ENCODE measurements at regions not wholly inside any gene's neighbourhood (a gene's known extent, or its start where the extent isn't known, plus 50 kb on each side); places are given as distances from the start of the nearest gene placed in this dataset.

GRCh38 chr15:72887376-72887775, 103.8 kb upstream of the ADPGK start:
- no peak for TF ChIP-seq ELF4 (IDR thresholded peaks at IDR 0.05)
- DNase-seq (ENCODE audit: extremely low spot score) = no peak
- ChIA-PET CTCF (no interaction called here), POLR2A (no interaction called here)

GRCh38 chr15:72884311-72884710, 100.8 kb upstream of the ADPGK start:
- ChIA-PET CTCF (interaction anchor here (1.3 kb wide), 1 partner anchor 31 kb away, joined by 3 read pairs; no protein-coding TSS in a partner anchor), POLR2A (no interaction called here)
- TF ChIP-seq CTBP1 (IDR thresholded peaks at IDR 0.05; ENCODE audit: borderline replicate concordance) (no peak), TARDBP (IDR thresholded peaks at IDR 0.05) (no peak), ZNF384 (IDR thresholded peaks at IDR 0.05) (no peak), BHLHE40 (IDR thresholded peaks at IDR 0.05; ENCODE audit: borderline replicate concordance) (no peak), NFRKB (IDR thresholded peaks at IDR 0.05) (no peak)
- no peak for DNase-seq (ENCODE audit: extremely low spot score)

- CTCF ChIA-PET = interaction anchor here (1.1 kb wide), 1 partner anchor 10 kb away, joined by 3 read pairs; no protein-coding TSS in a partner anchor
- POLR2A ChIA-PET = no interaction called here
- TF ChIP-seq CTBP1 (IDR thresholded peaks at IDR 0.05; ENCODE audit: borderline replicate concordance) (no peak), PKNOX1 (IDR thresholded peaks at IDR 0.05) (no peak), NFRKB (IDR thresholded peaks at IDR 0.05) (no peak), FOXA1 (IDR thresholded peaks at IDR 0.05) (no peak), LEF1 (IDR thresholded peaks at IDR 0.05; ENCODE audit: borderline replicate concordance) (no peak), L3MBTL2 (conservative IDR thresholded peaks at IDR 0.05) (no peak), ARNT (IDR thresholded peaks at IDR 0.05) (no peak), TARDBP (IDR thresholded peaks at IDR 0.05) (no peak), ZNF384 (IDR thresholded peaks at IDR 0.05) (no peak), FOXK2 (IDR thresholded peaks at IDR 0.05) (no peak)
- DNase-seq (ENCODE audit: extremely low spot score) = no peak
These were observed 90.0 kb upstream of the ADPGK start for GRCh38 chr15:72873379-72874233.

- DNase-seq (ENCODE audit: extremely low spot score) = no peak
- no peak for TF ChIP-seq FOXK2 (IDR thresholded peaks at IDR 0.05)
- no peak for TF ChIP-seq CTBP1 (IDR thresholded peaks at IDR 0.05; ENCODE audit: borderline replicate concordance)
- no peak for TF ChIP-seq HDGF (IDR thresholded peaks at IDR 0.05; ENCODE audit: borderline replicate concordance)
- no peak for TF ChIP-seq SUZ12 (IDR thresholded peaks at IDR 0.05)
- no peak for TF ChIP-seq FOXA1 (IDR thresholded peaks at IDR 0.05)
- ChIA-PET CTCF (no interaction called here), POLR2A (no interaction called here)
These were observed 88.7 kb upstream of the ADPGK start for GRCh38 chr15:72872066-72872845.

- DNase-seq (ENCODE audit: extremely low spot score) = no peak
- ChIA-PET POLR2A (no interaction called here), CTCF (interaction anchor here (0.5 kb wide), 1 partner anchor 215 kb away, joined by 5 read pairs; no protein-coding TSS in a partner anchor)
- no peak for TF ChIP-seq SUZ12 (IDR thresholded peaks at IDR 0.05)
- TF ChIP-seq HDGF (IDR thresholded peaks at IDR 0.05; ENCODE audit: borderline replicate concordance) = no peak
- TF ChIP-seq BHLHE40 (IDR thresholded peaks at IDR 0.05; ENCODE audit: borderline replicate concordance) = no peak
- TF ChIP-seq TARDBP (IDR thresholded peaks at IDR 0.05) = no peak
- no peak for TF ChIP-seq ELF4 (IDR thresholded peaks at IDR 0.05)
- no peak for TF ChIP-seq FOXA1 (IDR thresholded peaks at IDR 0.05)
- no peak for TF ChIP-seq FOXK2 (IDR thresholded peaks at IDR 0.05)
These were observed 83.5 kb upstream of the ADPGK start for GRCh38 chr15:72866866-72867616.

- ChIA-PET POLR2A (interaction anchor here (0.6 kb wide), 1 partner anchor 68 kb away, joined by 3 read pairs; no protein-coding TSS in a partner anchor), CTCF (interaction anchor here (0.5 kb wide), 1 partner anchor 216 kb away, joined by 5 read pairs; no protein-coding TSS in a partner anchor)
- no peak for DNase-seq (ENCODE audit: extremely low spot score)
- no peak for TF ChIP-seq ZNF384 (IDR thresholded peaks at IDR 0.05)
- TF ChIP-seq ARNT (IDR thresholded peaks at IDR 0.05) = no peak
These were observed 82.6 kb upstream of the ADPGK start for GRCh38 chr15:72866182-72866581.

GRCh38 chr15:72865486-72865885, 81.9 kb upstream of the ADPGK start:
- TF ChIP-seq PKNOX1 (IDR thresholded peaks at IDR 0.05) (no peak), LEF1 (IDR thresholded peaks at IDR 0.05; ENCODE audit: borderline replicate concordance) (no peak), L3MBTL2 (conservative IDR thresholded peaks at IDR 0.05) (0 out of 2 replicates have a peak, but pooled peaks have one; percentile 33), SP1 (IDR thresholded peaks at IDR 0.05) (no peak), ARNT (IDR thresholded peaks at IDR 0.05) (no peak)
- ChIA-PET CTCF (no interaction called here), POLR2A (no interaction called here)
- no peak for DNase-seq (ENCODE audit: extremely low spot score)

All from HEK293T (cell line).